ENCODE measurements at regions not wholly inside any gene's neighbourhood (a gene's known extent, or its start where the extent isn't known, plus 50 kb on each side); places are given as distances from the start of the nearest gene placed in this dataset.
"Not testable (repeated sequence)": the region's sequence is repeated elsewhere in the genome, so short reads cannot be mapped to it uniquely, and the experiment has no call there.

GRCh38 chr2:208686665-208687064 lies 280.1 kb downstream of the PTH2R start:
- DNase-seq: no peak

- DNase-seq: not testable (repeated sequence)
Observed at GRCh38 chr2:208687720-208688119, 281.1 kb downstream of the PTH2R start.

DNA sequence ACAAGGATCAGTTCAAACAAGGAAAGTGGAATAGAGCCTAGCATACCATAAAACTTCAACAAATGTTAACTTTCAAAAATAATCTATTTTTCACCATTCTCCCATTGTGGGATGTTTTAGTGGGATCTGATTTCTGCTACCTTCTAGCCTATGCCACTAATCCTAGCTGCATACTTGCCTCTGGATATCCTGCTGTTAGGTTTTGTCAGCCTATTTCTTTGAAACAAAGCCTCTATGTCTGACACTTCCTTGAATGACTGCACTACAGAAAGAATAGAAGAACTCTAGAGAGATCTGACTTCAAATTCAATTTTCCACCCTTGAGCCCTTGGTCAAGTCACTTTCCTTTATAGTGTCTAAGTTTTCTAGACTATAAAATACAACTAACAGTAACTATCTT lies 291.5 kb downstream of the PTH2R start:
- DNase-seq: peak; percentile 56

- DNase-seq: no peak
Observed at GRCh38 chr2:208708486-208708885, 301.9 kb downstream of the PTH2R start.

DNA sequence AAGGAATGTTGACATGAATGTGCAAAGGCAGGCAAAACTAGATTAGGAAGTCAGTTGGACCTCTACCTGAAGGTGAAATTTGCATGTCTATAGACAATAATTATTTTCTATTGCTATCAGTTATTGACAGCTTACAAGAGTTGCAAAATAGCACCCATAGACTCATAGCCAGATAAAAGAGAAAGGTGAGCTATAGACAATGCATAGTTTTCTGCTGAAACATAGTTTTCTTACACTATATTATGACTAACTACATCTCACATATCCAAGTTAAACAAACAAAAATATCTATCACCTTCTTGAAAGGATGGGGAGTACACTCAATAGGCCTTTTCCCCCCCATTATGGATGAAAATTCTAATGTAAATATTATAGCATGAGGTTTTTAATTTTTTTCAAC lies 305.0 kb downstream of the PTH2R start:
- no peak for DNase-seq

GRCh38 chr2:208713066-208713745 lies 306.6 kb downstream of the PTH2R start:
- no peak for DNase-seq

DNA sequence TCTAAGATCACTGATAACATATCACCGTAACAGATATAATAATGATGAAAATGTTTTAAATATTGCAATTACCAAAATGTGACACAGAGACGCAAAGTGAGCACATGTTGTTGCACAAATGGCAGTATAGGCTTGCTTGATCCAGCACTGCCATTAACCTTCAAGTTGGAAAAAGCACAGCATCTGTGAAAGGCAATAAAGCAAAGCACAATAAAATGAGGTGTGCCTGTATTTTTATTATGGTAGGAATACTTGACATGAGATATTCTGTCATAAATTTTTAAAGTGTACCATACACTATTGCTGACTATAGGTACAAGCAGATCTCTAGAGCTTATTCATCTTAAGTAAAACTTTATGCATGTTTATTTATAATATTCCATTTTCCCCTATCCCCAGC lies 312.2 kb downstream of the PTH2R start:
- no peak for DNase-seq

- DNase-seq: no peak
Observed at GRCh38 chr2:208722731-208723130, 316.1 kb downstream of the PTH2R start.

DNA sequence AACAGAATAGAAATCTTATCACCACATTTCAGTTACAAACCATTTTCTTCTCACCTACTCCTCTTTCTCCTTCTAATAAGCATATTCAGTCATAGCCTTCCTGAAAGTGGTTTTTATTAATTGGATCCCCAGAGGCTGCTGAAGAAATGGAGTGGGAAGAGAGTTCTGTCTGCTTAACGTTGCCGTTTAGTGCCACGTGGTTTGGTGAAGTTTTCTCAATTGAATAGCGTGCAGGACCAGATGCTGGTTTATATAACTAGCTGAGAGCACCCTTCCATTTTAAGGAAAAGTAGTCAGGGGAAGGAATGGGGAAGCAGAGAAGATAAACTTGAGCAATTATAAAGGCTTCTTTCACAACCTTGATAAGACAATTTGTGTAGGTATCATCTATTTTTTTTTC lies 318.7 kb downstream of the PTH2R start:
- DNase-seq: no peak

GRCh38 chr2:208726242-208726641 lies 319.6 kb downstream of the PTH2R start:
- DNase-seq: no peak

GRCh38 chr2:208751663-208752415 lies 345.2 kb downstream of the PTH2R start:
- DNase-seq: not testable (repeated sequence)

- DNase-seq: no peak
Observed at GRCh38 chr2:208757364-208757763, 350.8 kb downstream of the PTH2R start.

DNA sequence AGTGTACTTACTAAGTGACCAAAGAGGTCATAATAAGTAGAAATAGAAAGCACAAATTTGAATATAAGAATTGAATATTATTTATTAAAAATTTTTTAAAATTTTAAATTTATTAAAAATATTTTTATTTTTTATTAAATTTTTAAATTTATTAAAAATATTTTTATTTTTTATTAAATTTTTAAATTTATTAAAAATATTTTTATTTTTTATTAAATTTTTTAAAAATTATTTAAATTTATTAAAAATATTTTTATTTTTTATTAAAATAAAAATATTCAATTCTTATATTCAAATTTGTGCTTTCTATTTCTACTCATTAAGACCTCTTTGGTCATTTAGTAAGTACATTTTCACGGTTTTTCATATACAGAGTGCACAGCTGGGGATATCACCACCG lies 366.5 kb downstream of the PTH2R start:
- not testable (repeated sequence) for DNase-seq

DNA sequence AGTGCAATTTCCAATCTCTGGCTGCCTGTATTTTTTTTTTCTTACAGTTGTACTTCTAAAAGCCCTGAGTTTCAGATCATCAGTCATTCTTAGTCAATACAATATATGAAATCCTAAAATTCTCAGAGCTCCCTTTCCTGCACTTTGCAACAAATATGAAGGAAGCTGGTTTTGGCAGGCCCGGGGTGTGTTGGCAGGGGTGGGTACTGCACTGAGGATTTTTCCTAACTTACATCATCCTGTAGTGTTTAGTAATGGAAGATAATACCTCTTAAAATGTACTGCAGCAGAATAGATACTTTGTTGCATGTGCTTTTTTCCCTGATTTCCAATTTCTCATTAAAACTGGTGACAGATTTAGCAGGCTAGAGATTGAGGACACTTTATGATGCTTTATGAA lies 374.6 kb downstream of the PTH2R start:
- DNase-seq: no peak

- DNase-seq: no peak
Observed at GRCh38 chr2:208782097-208782496, 375.5 kb downstream of the PTH2R start.

GRCh38 chr2:208783184-208783583 lies 376.6 kb downstream of the PTH2R start:
- peak; percentile 16 for DNase-seq

GRCh38 chr2:208784774-208785173 lies 378.2 kb downstream of the PTH2R start:
- not testable (repeated sequence) for DNase-seq

- no peak for DNase-seq
Observed at GRCh38 chr2:208791257-208791656, 384.7 kb downstream of the PTH2R start.

DNA sequence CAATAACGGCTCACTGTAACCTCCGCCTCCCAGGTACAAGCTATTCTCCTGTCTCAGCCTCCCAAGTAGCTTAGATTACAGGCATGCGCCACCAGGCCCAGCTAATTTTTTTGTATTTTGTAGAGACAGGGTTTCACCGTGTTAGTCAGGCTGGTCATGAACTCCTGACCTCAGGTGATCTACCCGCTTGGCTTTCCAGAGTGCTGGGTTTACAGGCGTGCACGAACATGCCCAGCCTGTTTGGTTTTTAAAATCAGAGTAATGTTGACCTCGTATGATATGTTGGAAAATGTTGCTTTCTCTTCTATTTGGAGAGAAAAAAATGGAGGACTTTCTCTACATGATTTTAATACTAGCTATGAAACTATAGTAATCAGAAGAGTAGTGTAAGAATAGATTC lies 386.2 kb downstream of the PTH2R start:
- no peak for DNase-seq

GRCh38 chr2:208793434-208793833 lies 386.8 kb downstream of the PTH2R start:
- DNase-seq: no peak

- DNase-seq: no peak
Observed at GRCh38 chr2:208794288-208794975, 387.8 kb downstream of the PTH2R start.

GRCh38 chr2:208798698-208799097 lies 392.1 kb downstream of the PTH2R start:
- DNase-seq: peak; percentile 1

DNA sequence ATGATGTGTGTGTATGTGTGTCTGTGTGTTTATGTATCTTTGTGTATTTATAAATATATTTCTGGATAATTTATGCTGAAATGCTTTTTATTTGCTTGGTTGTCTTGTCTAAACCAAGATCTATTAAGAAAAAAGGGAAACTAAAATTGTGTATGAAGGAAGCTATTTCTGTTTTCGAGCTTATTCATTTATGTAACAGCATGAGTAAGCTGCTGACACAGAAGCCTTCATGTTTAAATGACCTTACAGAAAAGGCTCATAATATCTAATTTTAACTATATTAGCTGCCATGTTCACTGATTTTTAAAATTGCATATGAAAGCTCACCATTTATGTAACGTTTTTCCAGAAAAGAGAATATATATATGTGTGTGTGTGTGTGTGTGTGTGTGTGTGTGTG lies 392.8 kb downstream of the PTH2R start:
- DNase-seq: no peak

- DNase-seq: not testable (repeated sequence)
Observed at GRCh38 chr2:208800887-208801286, 394.3 kb downstream of the PTH2R start.
